Activated CD8-positive, alpha-beta T cell treated with anti-CD3 and anti-CD28 coated beads for 36 hours (primary cell): ENCODE measurements at regions not wholly inside any gene's neighbourhood (a gene's known extent, or its start where the extent isn't known, plus 50 kb on each side); places are given as distances from the start of the nearest gene placed in this dataset.
"Not testable (repeated sequence)": the region's sequence is repeated elsewhere in the genome, so short reads cannot be mapped to it uniquely, and the experiment has no call there.

Experiments used
- ATAC-seq: fragments of 200-7000 bp; cut with Tn5 transposase; one replicate; pipeline ENCODE4 v1.10.0; 2021; ENCODE audit warnings: mild to moderate bottlenecking, moderate library complexity
- CTCF ChIA-PET: fragments of 350-600 bp; sonication (Branson Sonifier 250); formaldehyde crosslinking; loops from one replicate; lab custom pipeline; 2021; ENCODE audit warnings: antibody characterized with exemption; lab: Charles Lee
- POLR2A ChIA-PET: fragments of 350-600 bp; sonication (Branson Sonifier 250); formaldehyde crosslinking; loops from one replicate; lab custom pipeline; 2021; ENCODE audit warnings: antibody characterized with exemption; lab: Charles Lee
- DNase-seq: peaks from one replicate; pipeline ENCODE4 v3.0.0-alpha.2; 2020
- H3K27ac Mint-ChIP-seq: one replicate; pipeline ENCODE4 v1.8.0; 2021; ENCODE audit warnings: mild to moderate bottlenecking, mixed read lengths
- H3K27me3 Mint-ChIP-seq: one replicate; pipeline ENCODE4 v1.8.0; 2021; ENCODE audit warnings: mixed read lengths
- H3K36me3 Mint-ChIP-seq: one replicate; pipeline ENCODE4 v1.8.0; 2021; ENCODE audit warnings: low read depth, mixed read lengths
- H3K4me1 Mint-ChIP-seq: one replicate; pipeline ENCODE4 v1.8.0; 2021; ENCODE audit warnings: low read depth, mixed read lengths
- H3K4me3 Mint-ChIP-seq: one replicate; pipeline ENCODE4 v1.8.0; 2021; ENCODE audit warnings: mild to moderate bottlenecking, moderate library complexity, mixed read lengths
- H3K9me3 Mint-ChIP-seq: one replicate; pipeline ENCODE4 v1.8.0; 2021; ENCODE audit warnings: mixed read lengths
- intact Hi-C: fragments of 100-400 bp; cut with micrococcal nuclease; formaldehyde crosslinking; loops from one replicate; pipeline ENCODE4 v1.10.0; 2022
- TF ChIP-seq, protein P1 (sequence below): fragments of 200-600 bp; IDR thresholded peaks from one replicate; pipeline ENCODE4 v1.8.0; 2022; ENCODE audit warnings: antibody characterized with exemption, mild to moderate bottlenecking

DNA sequence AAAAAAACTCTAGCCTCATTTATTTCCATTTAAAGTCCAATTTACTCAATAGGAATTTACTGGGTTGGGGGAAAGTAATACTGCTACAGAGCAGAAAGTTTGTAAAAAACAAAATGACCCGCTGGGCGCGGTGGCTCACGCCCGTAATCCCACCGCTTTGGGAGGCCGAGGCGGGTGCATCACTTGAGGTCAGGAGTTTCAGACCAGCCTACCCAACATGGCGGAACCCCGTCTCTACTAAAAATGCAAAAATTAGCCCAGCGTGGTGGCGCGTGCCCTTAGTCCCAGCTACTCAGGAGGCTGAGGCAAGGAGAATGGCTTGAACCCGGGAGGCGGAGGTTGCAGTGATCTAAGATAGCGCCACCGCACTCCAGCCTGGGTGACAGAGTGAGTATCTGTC, 745.6 kb downstream of the SLITRK1 start:
- TF ChIP-seq, protein P1, sequence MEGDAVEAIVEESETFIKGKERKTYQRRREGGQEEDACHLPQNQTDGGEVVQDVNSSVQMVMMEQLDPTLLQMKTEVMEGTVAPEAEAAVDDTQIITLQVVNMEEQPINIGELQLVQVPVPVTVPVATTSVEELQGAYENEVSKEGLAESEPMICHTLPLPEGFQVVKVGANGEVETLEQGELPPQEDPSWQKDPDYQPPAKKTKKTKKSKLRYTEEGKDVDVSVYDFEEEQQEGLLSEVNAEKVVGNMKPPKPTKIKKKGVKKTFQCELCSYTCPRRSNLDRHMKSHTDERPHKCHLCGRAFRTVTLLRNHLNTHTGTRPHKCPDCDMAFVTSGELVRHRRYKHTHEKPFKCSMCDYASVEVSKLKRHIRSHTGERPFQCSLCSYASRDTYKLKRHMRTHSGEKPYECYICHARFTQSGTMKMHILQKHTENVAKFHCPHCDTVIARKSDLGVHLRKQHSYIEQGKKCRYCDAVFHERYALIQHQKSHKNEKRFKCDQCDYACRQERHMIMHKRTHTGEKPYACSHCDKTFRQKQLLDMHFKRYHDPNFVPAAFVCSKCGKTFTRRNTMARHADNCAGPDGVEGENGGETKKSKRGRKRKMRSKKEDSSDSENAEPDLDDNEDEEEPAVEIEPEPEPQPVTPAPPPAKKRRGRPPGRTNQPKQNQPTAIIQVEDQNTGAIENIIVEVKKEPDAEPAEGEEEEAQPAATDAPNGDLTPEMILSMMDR: no peak
- intact Hi-C loops: no loop called here
- Mint-ChIP-seq H3K9me3 (peaks cover 10% of the 10 kb centered on the region), H3K27me3 (no peaks in the 10 kb centered on the region), H3K36me3 (no peaks in the 10 kb centered on the region), H3K4me3 (no peak overlapping the region), H3K4me1 (no peaks in the 10 kb centered on the region), H3K27ac (no peak overlapping the region)
- ATAC-seq (no peak), DNase-seq (no peak)
- POLR2A ChIA-PET: no interaction called here
- CTCF ChIA-PET: no interaction called here

DNA sequence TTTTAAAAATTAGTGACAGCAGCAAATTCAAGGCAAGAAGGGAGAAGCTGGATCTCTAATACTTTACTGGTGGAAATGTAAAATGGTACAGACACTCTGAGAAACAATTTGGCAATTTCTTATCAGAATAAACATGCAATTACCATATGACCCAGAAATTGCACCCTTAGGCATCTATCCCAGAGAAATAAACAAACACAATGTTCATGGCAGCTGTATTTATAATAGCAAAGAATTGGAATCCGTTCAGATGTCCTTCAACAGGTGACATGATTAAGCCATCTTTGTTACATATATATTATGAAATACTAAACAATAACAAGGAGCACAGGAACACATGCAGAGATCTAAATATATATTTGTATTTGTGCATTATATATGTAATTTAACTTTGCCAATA, 756.5 kb downstream of the SLITRK1 start:
- Mint-ChIP-seq H3K4me3 (no peak overlapping the region), H3K27me3 (no peaks in the 10 kb centered on the region), H3K27ac (no peak overlapping the region), H3K9me3 (peaks cover 2% of the 10 kb centered on the region), H3K4me1 (no peaks in the 10 kb centered on the region), H3K36me3 (no peaks in the 10 kb centered on the region)
- TF ChIP-seq, protein P1: no peak
- DNase-seq (no peak), ATAC-seq (no peak)
- ChIA-PET CTCF (no interaction called here), POLR2A (no interaction called here)
- intact Hi-C loops: no loop called here

DNA sequence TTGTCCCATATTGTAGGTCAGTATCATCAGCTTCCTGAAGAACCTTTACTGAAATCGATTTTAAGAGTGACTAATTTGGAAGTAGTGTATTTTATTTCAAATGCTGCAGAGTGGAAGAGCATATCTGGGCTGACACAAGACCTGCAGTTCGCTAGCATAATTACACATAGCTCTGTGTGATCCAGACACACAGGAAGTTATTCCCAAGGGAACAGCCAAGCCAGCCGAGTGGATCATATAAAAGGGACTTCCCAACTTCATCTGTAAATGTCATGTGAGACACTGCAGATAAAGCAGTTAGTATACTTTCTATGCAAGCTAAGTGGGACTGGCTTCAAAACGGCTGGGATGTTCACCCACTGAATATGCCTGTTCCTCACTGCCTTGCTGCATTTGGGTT, 760.4 kb downstream of the SLITRK1 start:
- ChIA-PET CTCF (no interaction called here), POLR2A (no interaction called here)
- Mint-ChIP-seq H3K27me3 (no peaks in the 10 kb centered on the region), H3K4me1 (no peaks in the 10 kb centered on the region), H3K9me3 (no peaks in the 10 kb centered on the region), H3K36me3 (no peaks in the 10 kb centered on the region), H3K4me3 (no peak overlapping the region), H3K27ac (no peak overlapping the region)
- no peak for ATAC-seq
- TF ChIP-seq, protein P1: no peak
- no peak for DNase-seq
- intact Hi-C loops: no loop called here

DNA sequence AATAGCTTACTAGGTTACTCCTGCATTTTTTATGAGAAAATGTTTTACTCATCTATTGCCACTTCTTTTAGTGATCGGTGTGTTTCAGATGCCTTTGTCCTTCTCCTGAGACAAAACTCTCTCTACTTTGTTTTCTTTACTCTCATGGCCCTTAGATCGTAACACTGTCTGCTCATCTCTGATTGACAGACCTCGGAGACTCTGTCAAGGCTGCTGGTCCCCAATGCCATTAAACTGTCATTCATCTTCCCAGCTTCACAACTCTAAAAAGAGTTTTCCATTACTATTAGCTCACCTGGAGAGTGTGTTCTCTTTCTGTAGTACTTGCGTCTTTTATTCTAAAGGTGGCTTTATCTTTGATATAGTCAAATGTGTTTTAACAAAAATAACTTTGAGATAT, 765.2 kb downstream of the SLITRK1 start:
- ChIA-PET CTCF (no interaction called here), POLR2A (no interaction called here)
- H3K27me3 Mint-ChIP-seq: no peaks in the 10 kb centered on the region
- H3K4me1 Mint-ChIP-seq: no peaks in the 10 kb centered on the region
- intact Hi-C loops: no loop called here
- no peaks in the 10 kb centered on the region for H3K36me3 Mint-ChIP-seq
- DNase-seq: no peak
- H3K27ac Mint-ChIP-seq: no peak overlapping the region
- ATAC-seq: no peak
- H3K9me3 Mint-ChIP-seq: peaks cover 1% of the 10 kb centered on the region
- no peak overlapping the region for H3K4me3 Mint-ChIP-seq
- TF ChIP-seq, protein P1: no peak

DNA sequence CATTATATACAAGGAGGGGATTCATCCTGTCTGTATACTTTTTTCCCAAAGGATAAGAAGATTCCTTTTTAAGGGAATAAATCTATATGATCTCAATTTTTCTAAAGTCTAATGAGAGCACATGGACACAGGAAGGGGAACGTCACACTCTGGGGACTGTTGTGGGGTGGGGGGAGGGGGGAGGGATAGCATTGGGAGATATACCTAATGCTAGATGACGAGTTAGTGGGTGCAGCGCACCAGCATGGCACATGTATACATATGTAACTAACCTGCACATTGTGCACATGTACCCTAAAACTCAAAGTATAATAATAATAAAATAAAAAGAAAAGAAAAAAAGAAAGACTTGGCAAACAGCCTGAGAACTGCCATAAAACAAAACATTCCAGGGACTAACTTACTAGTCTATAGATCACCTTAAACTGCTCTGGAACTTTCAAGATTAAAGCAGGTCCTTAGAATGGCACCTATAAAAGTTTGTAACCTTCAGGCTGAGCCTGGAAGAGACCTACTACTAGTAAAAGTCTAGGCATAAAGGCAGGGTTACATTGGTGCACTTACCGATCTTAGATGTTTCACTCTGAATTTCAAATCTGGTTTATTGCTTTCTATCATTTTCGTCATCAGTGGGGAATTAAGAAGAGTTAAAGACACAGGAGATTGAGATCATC, 780.6 kb downstream of the SLITRK1 start:
- H3K9me3 Mint-ChIP-seq, CTCF ChIA-PET, H3K27me3 Mint-ChIP-seq, POLR2A ChIA-PET, H3K4me1 Mint-ChIP-seq, ATAC-seq, intact Hi-C loops, H3K36me3 Mint-ChIP-seq, H3K4me3 Mint-ChIP-seq, H3K27ac Mint-ChIP-seq, DNase-seq: not testable (repeated sequence)
